ENCODE measurements at regions not wholly inside any gene's neighbourhood (a gene's known extent, or its start where the extent isn't known, plus 50 kb on each side); places are given as distances from the start of the nearest gene placed in this dataset.

DNA sequence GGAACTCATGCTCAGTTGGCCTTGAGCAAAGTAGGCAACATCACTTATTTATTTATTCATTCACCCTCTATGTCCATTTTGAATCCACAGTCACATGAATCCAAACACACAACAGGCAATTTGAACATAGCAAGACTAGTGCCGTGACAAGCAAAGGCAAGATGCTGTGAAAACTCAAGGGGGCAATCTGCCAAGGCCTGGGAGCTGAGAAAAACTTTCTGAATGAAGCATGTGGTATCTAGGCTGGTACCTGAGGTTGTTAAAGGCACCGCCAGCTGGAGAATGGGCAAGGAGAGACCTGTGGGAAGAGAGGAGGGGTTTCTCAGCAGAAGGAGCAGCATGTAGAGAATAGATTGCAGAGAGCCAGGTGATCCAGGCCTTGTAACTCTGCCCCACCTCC lies 98.3 kb upstream of the ATP10B start:
- TF ChIP-seq, protein P1, sequence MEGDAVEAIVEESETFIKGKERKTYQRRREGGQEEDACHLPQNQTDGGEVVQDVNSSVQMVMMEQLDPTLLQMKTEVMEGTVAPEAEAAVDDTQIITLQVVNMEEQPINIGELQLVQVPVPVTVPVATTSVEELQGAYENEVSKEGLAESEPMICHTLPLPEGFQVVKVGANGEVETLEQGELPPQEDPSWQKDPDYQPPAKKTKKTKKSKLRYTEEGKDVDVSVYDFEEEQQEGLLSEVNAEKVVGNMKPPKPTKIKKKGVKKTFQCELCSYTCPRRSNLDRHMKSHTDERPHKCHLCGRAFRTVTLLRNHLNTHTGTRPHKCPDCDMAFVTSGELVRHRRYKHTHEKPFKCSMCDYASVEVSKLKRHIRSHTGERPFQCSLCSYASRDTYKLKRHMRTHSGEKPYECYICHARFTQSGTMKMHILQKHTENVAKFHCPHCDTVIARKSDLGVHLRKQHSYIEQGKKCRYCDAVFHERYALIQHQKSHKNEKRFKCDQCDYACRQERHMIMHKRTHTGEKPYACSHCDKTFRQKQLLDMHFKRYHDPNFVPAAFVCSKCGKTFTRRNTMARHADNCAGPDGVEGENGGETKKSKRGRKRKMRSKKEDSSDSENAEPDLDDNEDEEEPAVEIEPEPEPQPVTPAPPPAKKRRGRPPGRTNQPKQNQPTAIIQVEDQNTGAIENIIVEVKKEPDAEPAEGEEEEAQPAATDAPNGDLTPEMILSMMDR (IDR thresholded peaks at IDR 0.05), result no peak
- TF ChIP-seq POLR2A (IDR thresholded peaks at IDR 0.05) (no peak), EP300 (IDR thresholded peaks at IDR 0.05) (no peak), POLR2AphosphoS5 (IDR thresholded peaks at IDR 0.05) (no peak)

All from gastroesophageal sphincter (tissue), 3 donors.